ENCODE measurements at regions not wholly inside any gene's neighbourhood (a gene's known extent, or its start where the extent isn't known, plus 50 kb on each side); places are given as distances from the start of the nearest gene placed in this dataset.

DNA sequence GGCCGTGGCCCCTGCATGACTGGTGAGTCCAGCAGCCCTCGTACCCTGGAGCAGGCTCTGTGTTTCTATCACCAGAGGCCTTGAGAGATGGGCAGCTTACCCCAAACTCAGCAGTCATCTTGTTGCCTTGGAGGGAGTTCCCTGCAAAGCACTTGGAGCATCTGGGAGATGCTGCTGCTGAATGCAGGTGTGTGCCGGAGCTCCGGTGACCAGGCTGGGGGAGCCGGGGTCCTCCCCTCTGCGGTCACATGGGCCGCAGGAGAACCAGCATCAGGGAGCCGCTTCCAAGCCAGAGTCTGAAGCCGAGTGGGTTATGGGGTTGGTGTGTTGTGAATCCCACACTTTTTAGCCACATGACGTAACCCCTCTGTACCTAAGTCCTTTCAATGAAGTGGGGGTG, 82.8 kb downstream of the TEX29 start (continued):
- TF ChIP-seq IRF2 (CRISPR knock-in tag; IDR thresholded peaks at IDR 0.05; ENCODE audit: borderline replicate concordance, low read depth) (no peak), JUN (CRISPR knock-in tag; IDR thresholded peaks at IDR 0.05) (no peak), NR1H2 (CRISPR knock-in tag; IDR thresholded peaks at IDR 0.05) (no peak), NFYB (CRISPR knock-in tag; conservative IDR thresholded peaks at IDR 0.05; ENCODE audit: low read depth) (no peak), GTF2I (CRISPR knock-in tag; conservative IDR thresholded peaks at IDR 0.05) (no peak), ZNF671 (CRISPR knock-in tag; IDR thresholded peaks at IDR 0.05) (no peak), EMX1 (CRISPR knock-in tag; IDR thresholded peaks at IDR 0.05) (no peak), SMAD4 (CRISPR knock-in tag; IDR thresholded peaks at IDR 0.05) (no peak), NR3C1 (CRISPR knock-in tag; conservative IDR thresholded peaks at IDR 0.05; ENCODE audit: low read depth) (no peak), CBFB (CRISPR knock-in tag; IDR thresholded peaks at IDR 0.05; ENCODE audit: low read depth) (no peak), SMAD3 (CRISPR knock-in tag; IDR thresholded peaks at IDR 0.05; ENCODE audit: borderline replicate concordance) (no peak)
- TF ChIP-seq, protein P1, sequence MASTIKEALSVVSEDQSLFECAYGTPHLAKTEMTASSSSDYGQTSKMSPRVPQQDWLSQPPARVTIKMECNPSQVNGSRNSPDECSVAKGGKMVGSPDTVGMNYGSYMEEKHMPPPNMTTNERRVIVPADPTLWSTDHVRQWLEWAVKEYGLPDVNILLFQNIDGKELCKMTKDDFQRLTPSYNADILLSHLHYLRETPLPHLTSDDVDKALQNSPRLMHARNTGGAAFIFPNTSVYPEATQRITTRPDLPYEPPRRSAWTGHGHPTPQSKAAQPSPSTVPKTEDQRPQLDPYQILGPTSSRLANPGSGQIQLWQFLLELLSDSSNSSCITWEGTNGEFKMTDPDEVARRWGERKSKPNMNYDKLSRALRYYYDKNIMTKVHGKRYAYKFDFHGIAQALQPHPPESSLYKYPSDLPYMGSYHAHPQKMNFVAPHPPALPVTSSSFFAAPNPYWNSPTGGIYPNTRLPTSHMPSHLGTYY (CRISPR knock-in tag; IDR thresholded peaks at IDR 0.05) = no peak
- TF ChIP-seq, protein P2, sequence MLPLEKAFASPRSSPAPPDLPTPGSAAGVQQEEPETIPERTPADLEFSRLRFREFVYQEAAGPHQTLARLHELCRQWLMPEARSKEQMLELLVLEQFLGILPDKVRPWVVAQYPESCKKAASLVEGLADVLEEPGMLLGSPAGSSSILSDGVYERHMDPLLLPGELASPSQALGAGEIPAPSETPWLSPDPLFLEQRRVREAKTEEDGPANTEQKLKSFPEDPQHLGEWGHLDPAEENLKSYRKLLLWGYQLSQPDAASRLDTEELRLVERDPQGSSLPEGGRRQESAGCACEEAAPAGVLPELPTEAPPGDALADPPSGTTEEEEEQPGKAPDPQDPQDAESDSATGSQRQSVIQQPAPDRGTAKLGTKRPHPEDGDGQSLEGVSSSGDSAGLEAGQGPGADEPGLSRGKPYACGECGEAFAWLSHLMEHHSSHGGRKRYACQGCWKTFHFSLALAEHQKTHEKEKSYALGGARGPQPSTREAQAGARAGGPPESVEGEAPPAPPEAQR (CRISPR knock-in tag; IDR thresholded peaks at IDR 0.05) = no peak
- TF ChIP-seq, protein P3, sequence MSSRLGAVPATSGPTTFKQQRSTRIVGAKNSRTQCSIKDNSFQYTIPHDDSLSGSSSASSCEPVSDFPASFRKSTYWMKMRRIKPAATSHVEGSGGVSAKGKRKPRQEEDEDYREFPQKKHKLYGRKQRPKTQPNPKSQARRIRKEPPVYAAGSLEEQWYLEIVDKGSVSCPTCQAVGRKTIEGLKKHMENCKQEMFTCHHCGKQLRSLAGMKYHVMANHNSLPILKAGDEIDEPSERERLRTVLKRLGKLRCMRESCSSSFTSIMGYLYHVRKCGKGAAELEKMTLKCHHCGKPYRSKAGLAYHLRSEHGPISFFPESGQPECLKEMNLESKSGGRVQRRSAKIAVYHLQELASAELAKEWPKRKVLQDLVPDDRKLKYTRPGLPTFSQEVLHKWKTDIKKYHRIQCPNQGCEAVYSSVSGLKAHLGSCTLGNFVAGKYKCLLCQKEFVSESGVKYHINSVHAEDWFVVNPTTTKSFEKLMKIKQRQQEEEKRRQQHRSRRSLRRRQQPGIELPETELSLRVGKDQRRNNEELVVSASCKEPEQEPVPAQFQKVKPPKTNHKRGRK (CRISPR knock-in tag; IDR thresholded peaks at IDR 0.05; ENCODE audit: borderline replicate concordance) = no peak
- TF ChIP-seq, protein P4, sequence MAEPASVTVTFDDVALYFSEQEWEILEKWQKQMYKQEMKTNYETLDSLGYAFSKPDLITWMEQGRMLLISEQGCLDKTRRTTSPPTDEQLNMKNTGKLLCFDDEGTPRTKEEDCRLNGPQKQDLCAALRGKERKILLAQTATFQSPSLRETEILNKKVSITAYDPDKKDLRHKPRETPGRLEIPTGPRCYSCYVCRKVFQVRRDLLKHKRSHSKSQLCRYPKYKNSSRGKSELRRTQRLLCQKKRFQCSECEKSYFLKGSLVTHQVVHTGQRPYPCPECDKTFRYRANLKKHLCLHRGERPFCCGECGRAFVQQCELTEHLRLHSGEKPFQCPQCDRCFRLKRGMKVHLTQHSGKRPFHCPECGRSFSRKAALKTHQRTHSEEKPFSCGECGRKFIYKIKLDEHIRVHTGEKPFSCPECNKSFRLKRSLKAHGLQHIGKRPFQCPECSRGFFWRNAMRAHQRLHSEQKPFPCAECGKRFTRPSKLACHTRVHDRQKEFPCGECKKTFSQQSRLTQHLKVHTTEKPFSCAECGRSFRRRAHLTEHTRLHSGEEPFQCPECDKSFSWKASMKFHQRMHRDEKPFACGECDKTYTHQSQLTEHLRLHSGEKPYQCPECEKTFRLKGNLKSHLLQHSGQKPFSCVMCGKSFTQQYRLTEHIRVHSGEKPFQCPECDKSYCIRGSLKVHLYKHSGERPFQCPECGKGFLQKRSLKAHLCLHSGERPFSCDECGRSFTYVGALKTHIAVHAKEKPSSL (CRISPR knock-in tag; conservative IDR thresholded peaks at IDR 0.05) = no peak

DNA sequence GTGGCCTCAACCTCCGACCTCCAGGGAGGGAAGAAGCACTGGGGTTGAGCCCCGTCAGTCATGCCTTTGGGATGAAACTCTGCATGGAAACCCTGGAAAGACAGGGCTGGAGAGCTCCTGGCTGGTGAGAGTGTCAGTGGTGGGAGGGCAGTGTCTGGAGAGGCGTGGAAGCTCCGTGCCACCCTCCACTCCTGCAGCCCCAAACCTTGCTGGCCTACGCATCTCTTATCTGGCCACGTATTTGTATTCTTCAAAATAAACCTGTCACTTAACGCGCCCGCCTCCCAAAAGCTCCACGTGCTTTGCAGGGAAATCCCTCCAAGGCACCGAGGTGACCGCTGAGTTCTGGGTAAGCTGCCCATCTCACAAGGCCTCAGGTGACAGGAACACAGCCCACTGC, 84.3 kb downstream of the TEX29 start:
- no peak for ATAC-seq
- DNase-seq (ENCODE audit: low spot score) = no peak
- Mint-ChIP-seq H3K9me3 (no peaks in the 10 kb centered on the region), H3K36me3 (no peaks in the 10 kb centered on the region), H3K4me1 (0 out of 2 replicates have a peak, but pooled peaks cover 4% of the 10 kb centered on the region), H3K27ac (no peak overlapping the region), H3K4me3 (no peak overlapping the region), H3K27me3 (ENCODE audit: low read depth) (no peaks in the 10 kb centered on the region)
- ChIA-PET POLR2A (no interaction called here), CTCF (interaction anchor here (1.2 to 5.5 kb wide), 10 partner anchors 9 to 337 kb away, joined by 3 to 39 read pairs (median 4); no protein-coding TSS in a partner anchor)
- TF ChIP-seq CREB1 (CRISPR knock-in tag; IDR thresholded peaks at IDR 0.05) (no peak), ZNF423 (CRISPR knock-in tag; IDR thresholded peaks at IDR 0.05) (no peak), NFE2L1 (CRISPR knock-in tag; IDR thresholded peaks at IDR 0.05) (no peak)
- TF ChIP-seq, protein P5, sequence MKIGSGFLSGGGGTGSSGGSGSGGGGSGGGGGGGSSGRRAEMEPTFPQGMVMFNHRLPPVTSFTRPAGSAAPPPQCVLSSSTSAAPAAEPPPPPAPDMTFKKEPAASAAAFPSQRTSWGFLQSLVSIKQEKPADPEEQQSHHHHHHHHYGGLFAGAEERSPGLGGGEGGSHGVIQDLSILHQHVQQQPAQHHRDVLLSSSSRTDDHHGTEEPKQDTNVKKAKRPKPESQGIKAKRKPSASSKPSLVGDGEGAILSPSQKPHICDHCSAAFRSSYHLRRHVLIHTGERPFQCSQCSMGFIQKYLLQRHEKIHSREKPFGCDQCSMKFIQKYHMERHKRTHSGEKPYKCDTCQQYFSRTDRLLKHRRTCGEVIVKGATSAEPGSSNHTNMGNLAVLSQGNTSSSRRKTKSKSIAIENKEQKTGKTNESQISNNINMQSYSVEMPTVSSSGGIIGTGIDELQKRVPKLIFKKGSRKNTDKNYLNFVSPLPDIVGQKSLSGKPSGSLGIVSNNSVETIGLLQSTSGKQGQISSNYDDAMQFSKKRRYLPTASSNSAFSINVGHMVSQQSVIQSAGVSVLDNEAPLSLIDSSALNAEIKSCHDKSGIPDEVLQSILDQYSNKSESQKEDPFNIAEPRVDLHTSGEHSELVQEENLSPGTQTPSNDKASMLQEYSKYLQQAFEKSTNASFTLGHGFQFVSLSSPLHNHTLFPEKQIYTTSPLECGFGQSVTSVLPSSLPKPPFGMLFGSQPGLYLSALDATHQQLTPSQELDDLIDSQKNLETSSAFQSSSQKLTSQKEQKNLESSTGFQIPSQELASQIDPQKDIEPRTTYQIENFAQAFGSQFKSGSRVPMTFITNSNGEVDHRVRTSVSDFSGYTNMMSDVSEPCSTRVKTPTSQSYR (CRISPR knock-in tag; IDR thresholded peaks at IDR 0.05) = no peak
- TF ChIP-seq, protein P6, sequence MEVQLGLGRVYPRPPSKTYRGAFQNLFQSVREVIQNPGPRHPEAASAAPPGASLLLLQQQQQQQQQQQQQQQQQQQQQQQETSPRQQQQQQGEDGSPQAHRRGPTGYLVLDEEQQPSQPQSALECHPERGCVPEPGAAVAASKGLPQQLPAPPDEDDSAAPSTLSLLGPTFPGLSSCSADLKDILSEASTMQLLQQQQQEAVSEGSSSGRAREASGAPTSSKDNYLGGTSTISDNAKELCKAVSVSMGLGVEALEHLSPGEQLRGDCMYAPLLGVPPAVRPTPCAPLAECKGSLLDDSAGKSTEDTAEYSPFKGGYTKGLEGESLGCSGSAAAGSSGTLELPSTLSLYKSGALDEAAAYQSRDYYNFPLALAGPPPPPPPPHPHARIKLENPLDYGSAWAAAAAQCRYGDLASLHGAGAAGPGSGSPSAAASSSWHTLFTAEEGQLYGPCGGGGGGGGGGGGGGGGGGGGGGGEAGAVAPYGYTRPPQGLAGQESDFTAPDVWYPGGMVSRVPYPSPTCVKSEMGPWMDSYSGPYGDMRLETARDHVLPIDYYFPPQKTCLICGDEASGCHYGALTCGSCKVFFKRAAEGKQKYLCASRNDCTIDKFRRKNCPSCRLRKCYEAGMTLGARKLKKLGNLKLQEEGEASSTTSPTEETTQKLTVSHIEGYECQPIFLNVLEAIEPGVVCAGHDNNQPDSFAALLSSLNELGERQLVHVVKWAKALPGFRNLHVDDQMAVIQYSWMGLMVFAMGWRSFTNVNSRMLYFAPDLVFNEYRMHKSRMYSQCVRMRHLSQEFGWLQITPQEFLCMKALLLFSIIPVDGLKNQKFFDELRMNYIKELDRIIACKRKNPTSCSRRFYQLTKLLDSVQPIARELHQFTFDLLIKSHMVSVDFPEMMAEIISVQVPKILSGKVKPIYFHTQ (CRISPR knock-in tag; IDR thresholded peaks at IDR 0.05) = no peak

Measured in WTC11 (cell line).